ENCODE measurements at regions not wholly inside any gene's neighbourhood (a gene's known extent, or its start where the extent isn't known, plus 50 kb on each side); places are given as distances from the start of the nearest gene placed in this dataset.

- DNase-seq = no peak
These were observed 433.5 kb upstream of the POU3F3 start for GRCh38 chr2:104420420-104420819.

GRCh38 chr2:104420953-104421352 is 433.0 kb upstream of the POU3F3 start:
- DNase-seq = no peak

GRCh38 chr2:104425850-104426595 is 427.9 kb upstream of the POU3F3 start:
- no peak for DNase-seq

GRCh38 chr2:104428155-104428554 is 425.8 kb upstream of the POU3F3 start:
- peak; percentile 13 for DNase-seq

GRCh38 chr2:104429639-104430358 is 424.1 kb upstream of the POU3F3 start:
- no peak for DNase-seq

- no peak for DNase-seq
These were observed 423.6 kb upstream of the POU3F3 start for GRCh38 chr2:104430359-104430740.

- DNase-seq = no peak
These were observed 423.1 kb upstream of the POU3F3 start for GRCh38 chr2:104430852-104431251.

- DNase-seq = no peak
These were observed 422.2 kb upstream of the POU3F3 start for GRCh38 chr2:104431701-104432121.

GRCh38 chr2:104432401-104432800 is 421.5 kb upstream of the POU3F3 start:
- no peak for DNase-seq

GRCh38 chr2:104432991-104433390 is 420.9 kb upstream of the POU3F3 start:
- DNase-seq = no peak

- DNase-seq = no peak
These were observed 420.3 kb upstream of the POU3F3 start for GRCh38 chr2:104433657-104434056.

GRCh38 chr2:104434318-104434792 is 419.6 kb upstream of the POU3F3 start:
- DNase-seq = peak; percentile 2

GRCh38 chr2:104434966-104435365 is 418.9 kb upstream of the POU3F3 start:
- no peak for DNase-seq

- no peak for DNase-seq
These were observed 415.4 kb upstream of the POU3F3 start for GRCh38 chr2:104438481-104438880.

- DNase-seq = peak; percentile 77
These were observed 410.8 kb upstream of the POU3F3 start for GRCh38 chr2:104443145-104443544.

- no peak for DNase-seq
These were observed 409.5 kb upstream of the POU3F3 start for GRCh38 chr2:104444392-104444791.

GRCh38 chr2:104444889-104445288 is 409.0 kb upstream of the POU3F3 start:
- DNase-seq = peak; percentile 11

- DNase-seq = peak; percentile 30
These were observed 406.0 kb upstream of the POU3F3 start for GRCh38 chr2:104447831-104448434.

- no peak for DNase-seq
These were observed 405.1 kb upstream of the POU3F3 start for GRCh38 chr2:104448661-104449440.

GRCh38 chr2:104452558-104452957 is 401.4 kb upstream of the POU3F3 start:
- DNase-seq = no peak

- DNase-seq = no peak
These were observed 391.2 kb upstream of the POU3F3 start for GRCh38 chr2:104462731-104463130.

GRCh38 chr2:104465981-104466380 is 387.9 kb upstream of the POU3F3 start:
- DNase-seq = peak; percentile 51

- DNase-seq = no peak
These were observed 385.1 kb upstream of the POU3F3 start for GRCh38 chr2:104468846-104469245.

All from hematopoietic multipotent progenitor cell treated with erythropoietin and hydrocortisone succinate and interleukin-3 and kit ligand, for 4 days (in vitro differentiated cells).